Endothelial cell of umbilical vein (primary cell): ENCODE measurements at regions not wholly inside any gene's neighbourhood (a gene's known extent, or its start where the extent isn't known, plus 50 kb on each side); places are given as distances from the start of the nearest gene placed in this dataset.
"Not testable (repeated sequence)": the region's sequence is repeated elsewhere in the genome, so short reads cannot be mapped to it uniquely, and the experiment has no call there.

Source experiments
- BruUV-seq: library from RNA; stranded (reverse); fragments of 400-500 nt; replicated peaks from 2 replicates; lab custom pipeline; 2021; lab: Mats Ljungman, UMichigan
- CTCF ChIA-PET: fragments of 300-600, 350-600 bp; sonication (Branson Sonifier 250); formaldehyde crosslinking; loops from one replicate; lab custom pipeline; 2021; ENCODE audit warnings: antibody characterized with exemption, inconsistent platforms; lab: Charles Lee
- POLR2A ChIA-PET: fragments of 300-600, 350-600 bp; sonication (Branson Sonifier 250); formaldehyde crosslinking; loops from one replicate; lab custom pipeline; 2021; ENCODE audit warnings: antibody characterized with exemption, inconsistent platforms; lab: Charles Lee
- DNase-seq: peaks from one replicate; pipeline ENCODE4 v3.0.0-alpha.2; 2011; ENCODE audit warnings: low read depth, low spot score
- FAIRE-seq: peaks from 2 replicates; lab custom pipeline; 2011; peaks lifted over from hg19 to GRCh38; lab: Jason Lieb, UNC
- H2AFZ ChIP-seq: 2 replicates; pipeline ENCODE4 v1.6.0; 2012; ENCODE audit warnings: low read depth, low read length, control low read depth, inconsistent platforms
- H3K27ac ChIP-seq: 2 replicates; pipeline ENCODE4 v1.5.1; 2011; ENCODE audit warnings: low read depth, mild to moderate bottlenecking, control low read depth, low read length, moderate library complexity; ENCODE audit not compliant: insufficient read depth
- H3K27me3 ChIP-seq, 2 experiments: 2 replicates each; pipeline versions ENCODE4 v1.6.0 to v1.6.1; 2011; ENCODE audit warnings: low read length in 2 of 2, mixed read lengths in 1 of 2; ENCODE audit not compliant: control insufficient read depth in 2 of 2, insufficient read depth in 2 of 2
- H3K36me3 ChIP-seq, 2 experiments: 2 replicates in 1 of 2; 3 replicates in 1 of 2; pipeline ENCODE4 v1.5.1; 2011; ENCODE audit warnings: low read length in 2 of 2, mild to moderate bottlenecking in 1 of 2, moderate library complexity in 1 of 2; ENCODE audit not compliant: control insufficient read depth in 2 of 2, insufficient read depth in 2 of 2; ENCODE audit errors: extremely low read depth in 1 of 2
- H3K4me1 ChIP-seq: 3 replicates; pipeline ENCODE4 v1.5.1; 2011; ENCODE audit warnings: mild to moderate bottlenecking, low read length; ENCODE audit not compliant: control insufficient read depth, insufficient read depth; ENCODE audit errors: extremely low read depth
- H3K4me2 ChIP-seq: 2 replicates; pipeline ENCODE4 v1.6.1; 2011; ENCODE audit warnings: low read length, control low read depth, mixed read lengths; ENCODE audit not compliant: insufficient read depth
- H3K4me3 ChIP-seq, 3 experiments: fragments of 200-600 bp in 1 of 3; sonication (generic), shearing (Covaris generic) in 1 of 3; replicated peaks in 1 of 3; 2 replicates each; pipeline ENCODE4 v1.5.1; 2011 to 2016; ENCODE audit warnings: control low read depth in 3 of 3, low read length in 3 of 3, mild to moderate bottlenecking in 2 of 3, inconsistent platforms in 1 of 3, low read depth in 1 of 3, moderate library complexity in 1 of 3; ENCODE audit not compliant: insufficient read depth in 1 of 3
- H3K79me2 ChIP-seq: 2 replicates; pipeline ENCODE4 v1.6.0; 2012; ENCODE audit warnings: low read length, inconsistent platforms; ENCODE audit not compliant: control insufficient read depth, insufficient read depth
- H3K9ac ChIP-seq: replicated peaks from 2 replicates; pipeline ENCODE3; 2011; ENCODE audit warnings: low read length, control low read depth; ENCODE audit not compliant: insufficient read depth; ENCODE audit errors: extremely low read depth
- H3K9me1 ChIP-seq: replicated peaks from 3 replicates; pipeline ENCODE4 v1.6.0; 2011; ENCODE audit warnings: mild to moderate bottlenecking, low read length; ENCODE audit not compliant: control insufficient read depth, insufficient read depth; ENCODE audit errors: extremely low read depth
- H3K9me3 ChIP-seq: replicated peaks from 2 replicates; pipeline ENCODE4 v1.5.1; 2012; ENCODE audit warnings: low read length, inconsistent platforms; ENCODE audit not compliant: control insufficient read depth, insufficient read depth
- H4K20me1 ChIP-seq: replicated peaks from 2 replicates; pipeline ENCODE3; 2011; ENCODE audit warnings: mild to moderate bottlenecking, low read length; ENCODE audit not compliant: control insufficient read depth, insufficient read depth; ENCODE audit errors: extremely low read depth
- FOS ChIP-seq: IDR thresholded peaks from 2 replicates; pipeline ENCODE4 v1.6.1; 2011; ENCODE audit warnings: mild to moderate bottlenecking, low read length, moderate library complexity, borderline replicate concordance; ENCODE audit not compliant: insufficient read depth
- GATA2 ChIP-seq: IDR thresholded peaks from 2 replicates; pipeline ENCODE4 v1.7.0; 2011; ENCODE audit warnings: low read depth, mild to moderate bottlenecking, moderate library complexity, mixed read lengths, low read length; ENCODE audit not compliant: insufficient read length, insufficient read depth
- MYC ChIP-seq: IDR thresholded peaks from one replicate; pipeline ENCODE4 v1.6.1; 2011; ENCODE audit warnings: mild to moderate bottlenecking, low read depth, low read length
- dilution Hi-C: fragments of 300-500 bp; cut with MboI; formaldehyde crosslinking; loops from one replicate; pipeline ENCODE4 v1.15.0; 2019; ENCODE audit warnings: low sequenced_read_pairs; ENCODE audit not compliant: extremely low pct_ligation_motif_present
- intact Hi-C: fragments of 100-400 bp; cut with micrococcal nuclease; formaldehyde crosslinking; loops from one replicate; pipeline ENCODE4 v1.10.0; 2022

DNA sequence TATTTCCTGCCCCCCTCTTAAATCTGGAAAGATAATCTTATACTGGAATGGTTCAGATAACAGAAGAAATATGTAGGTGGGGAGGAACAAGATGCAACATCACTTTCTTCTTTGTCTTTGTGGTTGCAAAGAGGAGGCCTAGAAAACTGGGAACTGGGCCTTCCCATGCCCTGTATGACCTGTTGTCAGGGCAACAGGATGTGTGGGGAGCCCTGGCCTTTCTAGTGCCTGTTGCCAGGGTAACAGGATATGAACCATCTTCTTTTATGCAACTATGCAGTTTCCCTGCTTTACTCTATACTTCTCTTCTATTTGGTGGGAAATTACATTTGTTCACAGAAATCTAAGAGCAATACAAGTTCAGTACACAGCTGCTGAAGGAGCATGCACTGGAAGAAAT is 79.8 kb upstream of the PDE1A start:
- H4K20me1 ChIP-seq, result no peaks in the 10 kb centered on the region
- no peak overlapping the region for H3K4me2 ChIP-seq
- no peak overlapping the region for H3K9ac ChIP-seq
- no peaks in the 10 kb centered on the region for H3K36me3 ChIP-seq
- H3K27me3 ChIP-seq, result no peaks in the 10 kb centered on the region
- no peaks in the 10 kb centered on the region for H3K4me1 ChIP-seq
- H3K9me3 ChIP-seq, result no peaks in the 10 kb centered on the region
- no peaks in the 10 kb centered on the region for H3K9me1 ChIP-seq
- ChIA-PET POLR2A (no interaction called here), CTCF (no interaction called here)
- no peak for FAIRE-seq
- intact Hi-C loops, result no loop called here
- BruUV-seq, result no TSS peak
- dilution Hi-C loops, result no loop called here
- no peak overlapping the region for H3K27ac ChIP-seq
- peak; percentile 64 for DNase-seq
- H3K4me3 ChIP-seq, result no peak overlapping the region
- H3K79me2 ChIP-seq, result no peaks in the 10 kb centered on the region
- TF ChIP-seq FOS (peak; percentile 16), GATA2 (peak; percentile 33), MYC (no peak)
- no peak overlapping the region for H2AFZ ChIP-seq

DNA sequence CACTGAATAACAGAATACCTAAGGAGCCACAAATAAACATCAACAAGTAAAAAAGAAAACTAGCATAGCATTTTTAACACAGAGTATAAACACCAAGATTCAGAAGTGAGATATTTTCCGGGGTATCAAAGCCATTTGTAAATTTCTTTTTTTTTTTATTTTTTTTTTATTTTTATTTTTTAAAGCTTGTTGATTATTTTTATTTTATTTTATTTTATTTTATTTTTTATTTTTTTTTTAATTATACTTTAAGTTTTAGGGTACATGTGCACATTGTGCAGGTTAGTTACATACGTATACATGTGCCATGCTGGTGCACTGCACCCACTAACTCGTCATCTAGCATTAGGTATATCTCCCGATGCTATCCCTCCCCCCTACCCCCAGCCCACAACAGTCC is 81.7 kb upstream of the PDE1A start:
- H3K27ac ChIP-seq, H3K4me1 ChIP-seq, H3K9ac ChIP-seq, intact Hi-C loops, H3K36me3 ChIP-seq, H4K20me1 ChIP-seq, H3K4me3 ChIP-seq, H3K79me2 ChIP-seq, H3K27me3 ChIP-seq, BruUV-seq, dilution Hi-C loops, FAIRE-seq, H3K9me3 ChIP-seq, CTCF ChIA-PET, POLR2A ChIA-PET, DNase-seq, H2AFZ ChIP-seq, H3K9me1 ChIP-seq, H3K4me2 ChIP-seq: not testable (repeated sequence)
